H9 (cell line): ENCODE measurements at regions not wholly inside any gene's neighbourhood (a gene's known extent, or its start where the extent isn't known, plus 50 kb on each side); places are given as distances from the start of the nearest gene placed in this dataset.

Experiments used
- DNase-seq: peaks from one replicate; pipeline ENCODE4 v3.0.0-alpha.2; 2017
- H2AFZ ChIP-seq: one replicate; pipeline ENCODE4 v1.6.1; 2013; ENCODE audit warnings: mild to moderate bottlenecking, low read length, control low read depth, moderate library complexity
- H2AK5ac ChIP-seq: 2 replicates; pipeline ENCODE4 v1.6.1; 2013; ENCODE audit warnings: low read length, control low read depth, mixed read lengths; ENCODE audit not compliant: insufficient read length
- H2BK120ac ChIP-seq: one replicate; pipeline ENCODE4 v1.6.1; 2013; ENCODE audit warnings: low read depth, mild to moderate bottlenecking, low read length, control low read depth, inconsistent platforms; ENCODE audit not compliant: poor library complexity, severe bottlenecking
- H2BK12ac ChIP-seq: 2 replicates; pipeline ENCODE4 v1.6.1; 2013; ENCODE audit warnings: low read length, control low read depth, mixed read lengths, low read depth; ENCODE audit not compliant: insufficient read length
- H2BK15ac ChIP-seq: 2 replicates; pipeline ENCODE4 v1.6.1; 2013; ENCODE audit warnings: low read depth, low read length, control low read depth
- H2BK20ac ChIP-seq: one replicate; pipeline ENCODE4 v1.6.1; 2013; ENCODE audit warnings: low read depth, mild to moderate bottlenecking, low read length, control low read depth, inconsistent platforms; ENCODE audit not compliant: poor library complexity, severe bottlenecking
- H2BK5ac ChIP-seq: 2 replicates; pipeline ENCODE4 v1.6.1; 2013; ENCODE audit warnings: low read length, control low read depth, mixed read lengths; ENCODE audit not compliant: insufficient read length
- H3K14ac ChIP-seq: 2 replicates; pipeline ENCODE4 v1.6.1; 2013; ENCODE audit warnings: low read length, control low read depth; ENCODE audit not compliant: insufficient read depth
- H3K18ac ChIP-seq: 2 replicates; pipeline ENCODE4 v1.6.1; 2013; ENCODE audit warnings: low read depth, mild to moderate bottlenecking, mixed read lengths, low read length, control low read depth; ENCODE audit not compliant: insufficient read length
- H3K23ac ChIP-seq: 2 replicates; pipeline ENCODE4 v1.6.1; 2013; ENCODE audit warnings: low read length, control low read depth, mixed read lengths, low read depth; ENCODE audit not compliant: insufficient read length
- H3K23me2 ChIP-seq: 2 replicates; pipeline ENCODE4 v1.6.1; 2013; ENCODE audit warnings: low read depth, mild to moderate bottlenecking, mixed read lengths, low read length, control low read depth; ENCODE audit not compliant: insufficient read length, poor library complexity, severe bottlenecking
- H3K27ac ChIP-seq: 2 replicates; pipeline ENCODE4 v1.5.1; 2013; ENCODE audit warnings: low read length, control low read depth, mixed read lengths, low read depth; ENCODE audit not compliant: insufficient read length
- H3K27me3 ChIP-seq: 2 replicates; pipeline ENCODE4 v1.6.1; 2013; ENCODE audit warnings: low read length, control low read depth, inconsistent platforms; ENCODE audit not compliant: insufficient read depth
- H3K4ac ChIP-seq: 2 replicates; pipeline ENCODE4 v1.6.1; 2013; ENCODE audit warnings: low read depth, mild to moderate bottlenecking, control low read depth, inconsistent platforms, low read length, moderate library complexity
- H3K4me1 ChIP-seq: 2 replicates; pipeline ENCODE4 v1.6.1; 2013; ENCODE audit warnings: low read length, control low read depth, inconsistent platforms; ENCODE audit not compliant: insufficient read depth
- H3K4me2 ChIP-seq: 2 replicates; pipeline ENCODE4 v1.6.1; 2013; ENCODE audit warnings: low read length, control low read depth, mixed read lengths; ENCODE audit not compliant: insufficient read length, insufficient read depth
- H3K56ac ChIP-seq: 2 replicates; pipeline ENCODE4 v1.6.1; 2013; ENCODE audit warnings: low read depth, mild to moderate bottlenecking, mixed read lengths, low read length, control low read depth; ENCODE audit not compliant: insufficient read length
- H3K79me1 ChIP-seq: 2 replicates; pipeline ENCODE4 v1.6.1; 2013; ENCODE audit warnings: low read depth, mild to moderate bottlenecking, moderate library complexity, low read length, control low read depth, inconsistent platforms; ENCODE audit not compliant: insufficient read depth, poor library complexity, severe bottlenecking
- H3K79me2 ChIP-seq: 2 replicates; pipeline ENCODE4 v1.6.1; 2013; ENCODE audit warnings: low read length, control low read depth, inconsistent platforms; ENCODE audit not compliant: insufficient read depth
- H3K9ac ChIP-seq: 2 replicates; pipeline ENCODE4 v1.6.1; 2013; ENCODE audit warnings: low read length, control low read depth, mixed read lengths; ENCODE audit not compliant: insufficient read length; ENCODE audit errors: extremely low read depth
- H3K9me3 ChIP-seq: one replicate; pipeline ENCODE4 v1.6.1; 2013; ENCODE audit warnings: low read depth, low read length, inconsistent platforms; ENCODE audit not compliant: control insufficient read depth
- H3T11ph ChIP-seq: one replicate; pipeline ENCODE4 v1.6.1; 2013; ENCODE audit warnings: mild to moderate bottlenecking, low read length, control low read depth, inconsistent platforms
- H4K20me1 ChIP-seq: one replicate; pipeline ENCODE4 v1.6.1; 2013; ENCODE audit not compliant: control insufficient read depth, insufficient read length, insufficient read depth
- H4K5ac ChIP-seq: 2 replicates; pipeline ENCODE4 v1.6.1; 2013; ENCODE audit warnings: low read depth, mild to moderate bottlenecking, mixed read lengths, low read length, control low read depth; ENCODE audit not compliant: insufficient read length
- H4K8ac ChIP-seq: replicated peaks from 2 replicates; pipeline ENCODE4 v1.6.1; 2013; ENCODE audit warnings: low read length, control low read depth, mixed read lengths, low read depth; ENCODE audit not compliant: insufficient read length
- H4K91ac ChIP-seq: 2 replicates; pipeline ENCODE4 v1.6.1; 2013; ENCODE audit warnings: low read depth, mild to moderate bottlenecking, moderate library complexity, mixed read lengths, low read length, control low read depth; ENCODE audit not compliant: insufficient read length
- H3K27ac Mint-ChIP-seq, 3 experiments: 2 replicates in 2 of 3; 3 replicates in 1 of 3; pipeline ENCODE4 v1.8.0; 2020 to 2021; ENCODE audit warnings: mixed read lengths in 3 of 3, mild to moderate bottlenecking in 1 of 3, moderate library complexity in 1 of 3
- H3K27me3 Mint-ChIP-seq: 2 replicates; pipeline ENCODE4 v1.8.0; 2021; ENCODE audit warnings: low read depth, mild to moderate bottlenecking, moderate library complexity, mixed read lengths
- H3K36me3 Mint-ChIP-seq, 3 experiments: 2 replicates in 2 of 3; 3 replicates in 1 of 3; pipeline ENCODE4 v1.8.0; 2020 to 2021; ENCODE audit warnings: low read depth in 3 of 3, mixed read lengths in 3 of 3; ENCODE audit not compliant: insufficient read depth in 1 of 3
- H3K4me1 Mint-ChIP-seq, 2 experiments: 2 replicates each; pipeline ENCODE4 v1.8.0; 2020; ENCODE audit warnings: mixed read lengths in 2 of 2
- H3K4me3 Mint-ChIP-seq, 2 experiments: 2 replicates in 1 of 2; 3 replicates in 1 of 2; pipeline ENCODE4 v1.8.0; 2020 to 2021; ENCODE audit warnings: mild to moderate bottlenecking in 2 of 2, mixed read lengths in 2 of 2, moderate library complexity in 1 of 2
- H3K9me3 Mint-ChIP-seq, 2 experiments: 2 replicates in 1 of 2; 3 replicates in 1 of 2; pipeline ENCODE4 v1.8.0; 2020; ENCODE audit warnings: mild to moderate bottlenecking in 2 of 2, mixed read lengths in 2 of 2, moderate library complexity in 1 of 2
- CTCF ChIP-seq: fragments of 200-600 bp; sonication (generic); conservative IDR thresholded peaks from 3 replicates; pipeline ENCODE4 v1.8.0; 2021; ENCODE audit warnings: antibody characterized with exemption, mild to moderate bottlenecking
- WGBS: extraction: QIAGEN DNeasy Blood & Tissue Kit; methylation state at CpG from one replicate; pipeline ENCODE4 v1.1.7; 2013; ENCODE audit warnings: missing lambda C conversion rate, low lambda C conversion rate, mixed read lengths; ENCODE audit not compliant: insufficient read length; ENCODE audit errors: extremely low coverage; 5-methylcytosine and 5-hydroxymethylcytosine counted together

GRCh38 chr5:174192901-174193300 is 147.4 kb downstream of the NSG2 start:
- H3K9me3 ChIP-seq = no peaks in the 10 kb centered on the region
- no peak overlapping the region for H3K18ac ChIP-seq
- H3K4me3 Mint-ChIP-seq = no peak overlapping the region
- peaks cover 6 to 7% of the 10 kb centered on the region in 2 experiments; a peak in 3 of 4 replicates for H3K4me1 Mint-ChIP-seq
- no peak overlapping the region for H2BK15ac ChIP-seq
- H3K27ac Mint-ChIP-seq = no peak overlapping the region
- H3K36me3 Mint-ChIP-seq = no peaks in the 10 kb centered on the region
- H4K5ac ChIP-seq = no peak overlapping the region
- H3K27me3 Mint-ChIP-seq = peaks cover 4% of the 10 kb centered on the region
- peaks cover 2% of the 10 kb centered on the region; the same call in 1 of the 2 replicates for H3K4me1 ChIP-seq
- TF ChIP-seq CTCF = no peak
- H2BK20ac ChIP-seq = no peak overlapping the region
- no peaks in the 10 kb centered on the region for H3K23me2 ChIP-seq
- H3K56ac ChIP-seq = no peak overlapping the region
- H2BK12ac ChIP-seq = no peak overlapping the region
- no peak for DNase-seq
- no peaks in the 10 kb centered on the region for H3K79me1 ChIP-seq
- no peaks in the 10 kb centered on the region for H3K9me3 Mint-ChIP-seq
- H2AFZ ChIP-seq = no peak overlapping the region
- no peak overlapping the region for H3K4me2 ChIP-seq
- H3K23ac ChIP-seq = no peak overlapping the region
- no peaks in the 10 kb centered on the region for H4K20me1 ChIP-seq
- H3K27me3 ChIP-seq = no peaks in the 10 kb centered on the region
- no peak overlapping the region for H2AK5ac ChIP-seq
- no peak overlapping the region for H3T11ph ChIP-seq
- no peak overlapping the region for H4K91ac ChIP-seq
- H2BK120ac ChIP-seq = no peak overlapping the region
- H3K14ac ChIP-seq = no peak overlapping the region
- WGBS = no CpG with 5 or more reads among the region's 14 CpGs
- no peak overlapping the region for H3K27ac ChIP-seq
- H3K4ac ChIP-seq = no peak overlapping the region
- H2BK5ac ChIP-seq = no peak overlapping the region
- H4K8ac ChIP-seq = no peak overlapping the region
- no peak overlapping the region for H3K9ac ChIP-seq
- no peaks in the 10 kb centered on the region for H3K79me2 ChIP-seq
